OCI-LY7 (cell line): ENCODE measurements at regions not wholly inside any gene's neighbourhood (a gene's known extent, or its start where the extent isn't known, plus 50 kb on each side); places are given as distances from the start of the nearest gene placed in this dataset.

Experiments
- BruUV-seq: library from RNA; stranded (reverse); fragments of 400-500 nt; replicated peaks from 2 replicates; lab custom pipeline; 2021; lab: Mats Ljungman, UMichigan
- CTCF ChIA-PET: fragments of 300-600 bp; sonication (Branson Sonifier 250); formaldehyde crosslinking; loops from one replicate; lab custom pipeline; 2022; ENCODE audit warnings: antibody characterized with exemption; ENCODE audit not compliant: unreplicated experiment; lab: Charles Lee
- POLR2A ChIA-PET: fragments of 300-600 bp; sonication (Branson Sonifier 250); formaldehyde crosslinking; loops from one replicate; lab custom pipeline; 2022; ENCODE audit warnings: antibody characterized with exemption; lab: Charles Lee
- DNase-seq: peaks from one replicate; pipeline ENCODE4 v3.0.0-alpha.2; 2015; ENCODE audit warnings: low spot score
- H2AFZ ChIP-seq: fragments of 200-600 bp; sonication (generic), shearing (Covaris generic); 2 replicates; pipeline ENCODE4 v1.6.1; 2014; ENCODE audit warnings: mild to moderate bottlenecking, antibody characterized with exemption, low read length, moderate library complexity
- H3K27ac ChIP-seq: fragments of 200-600 bp; sonication (generic); 2 replicates; pipeline ENCODE4 v1.5.1; 2014; ENCODE audit warnings: mixed run types, low read depth, mild to moderate bottlenecking, moderate library complexity, low read length, inconsistent platforms; ENCODE audit not compliant: poor library complexity, severe bottlenecking
- H3K36me3 ChIP-seq: fragments of 200-600 bp; sonication (generic); 2 replicates; pipeline ENCODE4 v1.6.1; 2014; ENCODE audit warnings: mild to moderate bottlenecking, antibody characterized with exemption, low read length, moderate library complexity, mixed read lengths; ENCODE audit not compliant: insufficient read depth
- H3K4me1 ChIP-seq: fragments of 200-600 bp; sonication (generic); 2 replicates; pipeline ENCODE4 v1.5.1; 2014; ENCODE audit warnings: mild to moderate bottlenecking, low read length; ENCODE audit not compliant: insufficient read depth, poor library complexity, severe bottlenecking
- H3K4me2 ChIP-seq: fragments of 200-600 bp; sonication (generic); 2 replicates; pipeline ENCODE4 v1.6.1; 2014; ENCODE audit warnings: mild to moderate bottlenecking, low read length
- H3K4me3 ChIP-seq: fragments of 200-600 bp; sonication (generic); 2 replicates; pipeline ENCODE4 v1.5.1; 2014; ENCODE audit warnings: mild to moderate bottlenecking, low read depth, low read length; ENCODE audit not compliant: poor library complexity, severe bottlenecking
- H3K79me2 ChIP-seq: fragments of 200-600 bp; sonication (generic); 2 replicates; pipeline ENCODE4 v1.6.1; 2016; ENCODE audit warnings: low read depth, mild to moderate bottlenecking, low read length, moderate library complexity, mixed read lengths; ENCODE audit not compliant: insufficient read depth
- H3K9me2 ChIP-seq: fragments of 200-600 bp; sonication (generic); 2 replicates; pipeline ENCODE4 v1.6.1; 2016; ENCODE audit warnings: mild to moderate bottlenecking, low read length, mixed read lengths; ENCODE audit not compliant: insufficient read depth
- H3K9me3 ChIP-seq: fragments of 200-600 bp; sonication (generic); 2 replicates; pipeline ENCODE4 v1.6.1; 2014; ENCODE audit warnings: mild to moderate bottlenecking, mixed run types, low read length, mixed read lengths
- H4K20me1 ChIP-seq: fragments of 200-600 bp; sonication (generic); 2 replicates; pipeline ENCODE4 v1.6.1; 2014; ENCODE audit warnings: mild to moderate bottlenecking, antibody characterized with exemption, low read length, moderate library complexity, mixed read lengths; ENCODE audit not compliant: insufficient read depth
- EZH2phosphoT487 ChIP-seq: fragments of 200-600 bp; sonication (generic); IDR thresholded peaks from 2 replicates; pipeline ENCODE4 v1.6.1; 2018; ENCODE audit warnings: low read depth, borderline replicate concordance, mild to moderate bottlenecking, mixed run types, antibody characterized with exemption, low read length, moderate library complexity, mixed read lengths
- intact Hi-C: fragments of 100-400 bp; cut with micrococcal nuclease; formaldehyde crosslinking; loops from one replicate; pipeline ENCODE4 v1.10.0; 2022; ENCODE audit not compliant: unreplicated experiment
- TF ChIP-seq, protein P1 (sequence below): fragments of 200-600 bp; sonication (generic); conservative IDR thresholded peaks from 2 replicates; pipeline ENCODE4 v1.5.1; 2014; ENCODE audit warnings: mild to moderate bottlenecking, antibody characterized with exemption, low read length, moderate library complexity, mixed read lengths

DNA sequence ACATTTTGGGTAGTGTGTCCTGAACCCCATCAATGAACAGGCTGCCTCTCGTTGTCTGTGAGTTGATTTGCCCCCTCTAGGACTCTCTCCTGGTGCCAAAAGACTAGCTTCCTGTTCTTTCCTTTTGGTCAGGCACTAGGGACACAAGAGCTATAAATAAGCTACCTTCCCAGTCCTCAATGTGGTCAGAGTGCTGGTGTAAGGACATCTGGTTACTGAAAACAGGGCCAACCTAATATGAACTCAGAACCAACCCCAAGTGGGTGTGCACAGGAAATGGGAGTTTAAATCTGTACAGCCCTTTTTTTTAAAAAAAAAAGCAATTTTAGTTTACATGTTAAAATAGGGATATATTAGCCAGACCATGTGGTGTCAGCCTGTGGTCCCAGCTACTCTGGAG, 129.2 kb downstream of the ZIC5 start:
- Histone ChIP-seq H3K4me3 (no peak overlapping the region), H3K9me2 (no peaks in the 10 kb centered on the region), H3K27ac (no peak overlapping the region), H2AFZ (no peak overlapping the region), H3K9me3 (no peaks in the 10 kb centered on the region), H3K36me3 (no peaks in the 10 kb centered on the region), H3K79me2 (no peaks in the 10 kb centered on the region), H3K4me1 (no peaks in the 10 kb centered on the region), H4K20me1 (no peaks in the 10 kb centered on the region), H3K4me2 (no peak overlapping the region)
- no peak for DNase-seq
- ChIA-PET CTCF (no interaction called here), POLR2A (no interaction called here)
- intact Hi-C loops: no loop called here
- TF ChIP-seq, protein P1, sequence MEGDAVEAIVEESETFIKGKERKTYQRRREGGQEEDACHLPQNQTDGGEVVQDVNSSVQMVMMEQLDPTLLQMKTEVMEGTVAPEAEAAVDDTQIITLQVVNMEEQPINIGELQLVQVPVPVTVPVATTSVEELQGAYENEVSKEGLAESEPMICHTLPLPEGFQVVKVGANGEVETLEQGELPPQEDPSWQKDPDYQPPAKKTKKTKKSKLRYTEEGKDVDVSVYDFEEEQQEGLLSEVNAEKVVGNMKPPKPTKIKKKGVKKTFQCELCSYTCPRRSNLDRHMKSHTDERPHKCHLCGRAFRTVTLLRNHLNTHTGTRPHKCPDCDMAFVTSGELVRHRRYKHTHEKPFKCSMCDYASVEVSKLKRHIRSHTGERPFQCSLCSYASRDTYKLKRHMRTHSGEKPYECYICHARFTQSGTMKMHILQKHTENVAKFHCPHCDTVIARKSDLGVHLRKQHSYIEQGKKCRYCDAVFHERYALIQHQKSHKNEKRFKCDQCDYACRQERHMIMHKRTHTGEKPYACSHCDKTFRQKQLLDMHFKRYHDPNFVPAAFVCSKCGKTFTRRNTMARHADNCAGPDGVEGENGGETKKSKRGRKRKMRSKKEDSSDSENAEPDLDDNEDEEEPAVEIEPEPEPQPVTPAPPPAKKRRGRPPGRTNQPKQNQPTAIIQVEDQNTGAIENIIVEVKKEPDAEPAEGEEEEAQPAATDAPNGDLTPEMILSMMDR: no peak
- TF ChIP-seq EZH2phosphoT487: no peak
- BruUV-seq: no TSS peak

DNA sequence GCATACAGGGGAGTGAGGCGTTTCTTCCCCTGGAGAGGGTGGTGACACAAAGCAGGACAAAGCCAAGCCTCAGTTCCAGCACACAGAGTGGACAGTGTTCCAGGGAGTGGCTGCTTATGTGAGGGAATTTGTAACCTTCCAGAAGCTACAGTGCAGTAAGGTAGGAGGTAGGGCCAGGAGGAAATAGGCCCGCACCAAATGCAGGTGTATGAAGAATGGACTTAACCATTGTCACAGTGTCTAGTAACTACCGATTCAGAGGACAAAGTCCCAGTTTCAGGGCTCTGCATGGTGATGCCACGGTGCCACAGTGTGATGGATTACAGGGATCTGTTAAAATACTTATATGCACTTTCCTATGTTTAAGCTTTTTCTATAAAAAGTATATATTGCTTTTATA, 135.3 kb downstream of the ZIC5 start:
- no peak for TF ChIP-seq EZH2phosphoT487
- TF ChIP-seq, protein P1: no peak
- POLR2A ChIA-PET: no interaction called here
- no peak overlapping the region for H3K27ac ChIP-seq
- no peak overlapping the region for H3K4me2 ChIP-seq
- DNase-seq: no peak
- CTCF ChIA-PET: no interaction called here
- no peaks in the 10 kb centered on the region for H3K36me3 ChIP-seq
- H3K4me1 ChIP-seq: no peaks in the 10 kb centered on the region
- intact Hi-C loops: no loop called here
- no peak overlapping the region for H3K4me3 ChIP-seq
- H3K9me2 ChIP-seq: no peaks in the 10 kb centered on the region
- H2AFZ ChIP-seq: no peak overlapping the region
- no peaks in the 10 kb centered on the region for H3K9me3 ChIP-seq
- no peaks in the 10 kb centered on the region for H3K79me2 ChIP-seq
- BruUV-seq: no TSS peak
- no peaks in the 10 kb centered on the region for H4K20me1 ChIP-seq

DNA sequence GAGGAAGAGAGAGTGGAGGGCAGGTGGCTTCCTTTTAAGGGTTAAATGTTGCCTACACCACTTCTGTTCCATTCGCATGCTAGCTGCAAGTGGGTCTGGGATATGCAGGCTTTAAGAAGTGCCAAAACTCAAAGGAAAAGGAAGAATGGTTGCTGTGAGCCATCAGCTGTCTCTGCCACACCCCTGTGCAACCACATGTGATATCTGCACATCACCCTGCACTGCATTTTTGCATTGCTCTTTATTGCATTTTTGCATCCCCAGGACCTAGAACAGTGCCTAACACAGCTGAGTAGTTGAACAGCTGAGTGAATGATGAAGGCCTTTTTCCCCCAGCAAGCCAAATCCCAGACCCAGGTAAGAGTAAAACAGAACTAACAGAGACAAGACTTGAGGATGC, 136.1 kb downstream of the ZIC5 start:
- no peak overlapping the region for H3K27ac ChIP-seq
- BruUV-seq: no TSS peak
- H3K9me3 ChIP-seq: no peaks in the 10 kb centered on the region
- H3K79me2 ChIP-seq: no peaks in the 10 kb centered on the region
- no peak overlapping the region for H3K4me3 ChIP-seq
- ChIA-PET POLR2A (no interaction called here), CTCF (no interaction called here)
- no peak for DNase-seq
- no peaks in the 10 kb centered on the region for H3K9me2 ChIP-seq
- no peak overlapping the region for H3K4me2 ChIP-seq
- no peaks in the 10 kb centered on the region for H4K20me1 ChIP-seq
- H2AFZ ChIP-seq: no peak overlapping the region
- intact Hi-C loops: no loop called here
- H3K4me1 ChIP-seq: no peaks in the 10 kb centered on the region
- TF ChIP-seq, protein P1: no peak
- TF ChIP-seq EZH2phosphoT487: no peak
- H3K36me3 ChIP-seq: no peaks in the 10 kb centered on the region
